NCI-H226 (cell line): ENCODE measurements at regions not wholly inside any gene's neighbourhood (a gene's known extent, or its start where the extent isn't known, plus 50 kb on each side); places are given as distances from the start of the nearest gene placed in this dataset.
"Not testable (repeated sequence)": the region's sequence is repeated elsewhere in the genome, so short reads cannot be mapped to it uniquely, and the experiment has no call there.

Experiments
- DNase-seq: peaks from one replicate; pipeline ENCODE4 v3.0.0-alpha.2; 2015

DNA sequence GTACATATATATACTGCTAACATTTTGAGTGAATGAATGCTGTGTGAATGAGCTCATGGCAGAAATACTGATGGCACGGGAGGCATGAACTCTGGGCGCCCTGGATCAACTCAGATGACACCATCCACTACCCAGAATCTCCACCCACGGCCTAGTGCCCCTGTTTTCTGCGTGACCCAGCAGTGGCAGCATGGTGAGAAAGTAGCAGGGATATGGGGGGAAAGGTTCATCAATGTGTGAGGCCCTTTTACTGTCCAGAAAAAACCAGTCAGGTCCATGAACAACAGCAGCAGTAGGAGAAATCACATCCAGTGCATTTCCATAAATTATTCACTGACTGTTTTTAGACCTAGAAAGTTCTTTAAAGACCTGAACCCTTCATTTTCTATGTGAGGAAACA lies 391.0 kb upstream of the NRP1 start:
- no peak for DNase-seq

DNA sequence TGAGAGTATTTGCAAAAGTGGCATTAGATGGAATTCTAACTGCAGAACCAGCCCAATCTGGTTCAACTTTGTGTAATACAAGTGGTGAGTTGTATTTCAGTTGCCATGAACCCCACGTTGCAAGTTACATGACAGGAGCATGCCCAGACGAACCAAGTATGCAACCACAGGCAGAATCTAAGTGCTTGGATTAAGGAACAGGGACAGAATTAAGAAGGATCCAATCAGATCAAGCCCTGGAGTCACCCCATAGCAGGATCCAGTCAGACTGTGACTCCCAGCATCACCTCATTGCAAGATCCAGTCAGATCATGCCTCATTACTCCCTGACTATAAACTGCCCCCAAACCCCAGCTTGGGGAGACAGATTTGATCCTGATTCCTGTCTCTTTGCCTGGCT lies 388.7 kb upstream of the NRP1 start:
- DNase-seq: no peak

DNA sequence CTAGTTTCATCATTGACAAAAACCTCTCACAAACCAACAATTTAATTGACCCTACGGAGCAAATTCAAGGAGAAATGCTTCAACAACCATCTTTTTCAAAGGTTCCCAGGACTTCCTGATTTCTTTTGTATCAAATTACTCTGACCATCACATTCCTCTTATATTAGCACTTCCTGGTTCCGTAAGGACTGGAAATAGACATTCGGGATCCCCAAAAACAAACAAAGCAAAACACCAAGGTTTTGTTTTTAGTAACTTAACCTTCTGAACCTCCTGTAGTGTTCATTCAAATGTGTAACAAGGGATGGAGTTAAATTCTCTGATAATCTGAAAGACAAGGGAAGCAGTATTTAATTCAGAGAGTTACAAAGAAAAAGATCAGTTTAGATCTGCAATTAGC lies 387.6 kb upstream of the NRP1 start:
- DNase-seq: no peak

DNA sequence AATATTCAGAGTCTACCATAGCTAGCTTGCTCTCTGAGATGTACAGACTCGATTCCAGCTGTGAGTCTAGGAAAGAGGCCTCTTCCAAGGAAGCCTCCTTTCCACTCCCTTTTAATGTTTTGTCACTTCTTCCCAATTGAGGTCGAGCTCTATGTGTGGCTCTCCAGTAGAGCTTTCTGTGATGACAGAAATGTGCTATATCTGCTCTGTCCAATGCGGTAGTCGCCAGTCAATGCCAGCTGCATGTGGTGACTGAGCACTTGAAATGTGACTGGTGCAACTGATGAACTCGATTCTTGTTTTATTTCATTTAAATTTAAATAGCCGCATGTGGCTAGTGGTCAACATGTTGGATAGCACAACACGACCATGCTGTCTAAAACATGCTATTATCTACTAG lies 387.0 kb upstream of the NRP1 start:
- no peak for DNase-seq

DNA sequence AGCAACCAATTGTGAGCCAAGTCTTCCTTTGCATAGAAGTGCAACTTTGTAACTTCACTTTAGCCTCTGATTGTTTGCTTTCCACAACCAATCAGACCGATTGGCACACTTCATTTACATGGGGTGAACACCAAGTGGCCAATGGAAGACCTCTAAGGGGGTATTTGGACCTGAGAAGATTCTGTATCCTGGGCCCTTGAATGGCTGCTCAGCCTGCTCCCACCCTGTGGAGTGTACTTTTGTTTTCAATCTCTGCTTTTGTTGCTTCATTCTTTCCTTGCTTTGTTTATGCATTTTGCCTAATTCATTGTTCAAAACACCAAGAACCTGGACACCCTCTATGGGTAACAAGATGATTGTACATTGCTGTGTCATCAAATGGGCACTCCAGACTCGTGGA lies 385.7 kb upstream of the NRP1 start:
- DNase-seq: no peak

DNA sequence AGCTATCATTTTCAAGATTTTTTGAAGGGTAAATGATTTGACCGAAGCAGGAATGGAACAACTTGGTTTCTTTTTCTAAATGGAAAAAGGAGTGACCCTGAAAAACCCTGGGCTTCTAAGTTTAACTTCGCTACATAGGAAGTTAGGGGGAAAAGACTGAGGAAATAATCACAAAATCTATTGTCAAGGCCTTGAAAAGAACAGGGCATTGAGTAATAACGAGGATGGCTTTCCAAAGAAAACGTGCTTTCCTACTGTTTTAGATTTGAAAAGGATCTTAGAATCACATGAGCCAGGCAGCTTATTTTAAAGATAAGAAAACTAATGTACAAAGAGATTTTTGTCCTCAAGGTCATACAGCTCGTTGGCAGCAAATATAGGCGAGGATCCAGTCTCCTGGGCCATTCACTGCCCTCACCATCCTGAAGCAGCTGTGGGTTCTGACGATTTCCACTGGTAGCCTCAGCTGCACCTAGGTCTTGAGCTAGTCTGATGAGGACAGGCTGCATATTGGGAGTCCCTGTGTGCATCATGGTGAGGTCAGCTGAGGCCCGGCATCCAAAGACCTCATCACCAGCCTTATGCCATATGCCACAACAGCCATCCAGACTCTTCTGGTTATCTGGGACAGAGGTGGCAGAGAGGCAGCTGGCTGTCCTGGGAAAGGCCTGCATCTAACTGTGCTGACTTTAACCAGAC lies 384.7 kb upstream of the NRP1 start:
- no peak for DNase-seq

DNA sequence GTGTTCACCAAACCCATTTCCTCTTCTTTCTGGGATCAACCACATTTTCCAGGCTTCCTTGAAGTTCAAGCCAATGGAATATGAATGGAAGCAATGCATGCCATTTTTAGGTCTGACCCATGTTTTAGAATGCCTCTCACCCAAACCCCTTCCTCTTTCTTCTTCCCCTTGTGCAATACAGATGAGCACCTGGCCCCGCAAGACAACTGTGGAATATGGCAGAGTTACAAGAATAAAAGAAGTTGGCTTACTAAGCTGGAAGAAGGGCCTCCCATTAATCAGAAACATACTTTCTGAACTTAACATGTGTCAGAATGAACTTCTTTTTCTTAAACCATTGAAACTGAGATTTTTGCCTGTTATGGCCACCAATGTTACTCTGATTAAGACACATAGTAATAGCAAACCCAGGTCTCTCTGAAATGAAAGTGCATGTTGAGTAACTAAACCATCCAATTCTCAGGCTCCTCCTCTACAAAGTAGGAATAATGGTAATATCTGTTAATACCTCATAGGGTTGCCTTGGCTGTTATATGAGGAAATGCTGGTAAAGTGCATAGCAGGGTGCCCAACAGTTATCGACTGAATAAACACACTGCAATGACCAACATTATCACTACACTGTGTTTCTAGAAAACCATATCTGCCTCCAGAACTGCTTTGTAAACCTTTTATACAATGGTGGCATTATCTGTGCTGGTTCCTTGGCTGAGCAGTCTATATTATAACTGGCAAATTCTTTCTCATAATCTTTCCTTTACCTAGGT lies 382.2 kb upstream of the NRP1 start:
- DNase-seq: no peak

DNA sequence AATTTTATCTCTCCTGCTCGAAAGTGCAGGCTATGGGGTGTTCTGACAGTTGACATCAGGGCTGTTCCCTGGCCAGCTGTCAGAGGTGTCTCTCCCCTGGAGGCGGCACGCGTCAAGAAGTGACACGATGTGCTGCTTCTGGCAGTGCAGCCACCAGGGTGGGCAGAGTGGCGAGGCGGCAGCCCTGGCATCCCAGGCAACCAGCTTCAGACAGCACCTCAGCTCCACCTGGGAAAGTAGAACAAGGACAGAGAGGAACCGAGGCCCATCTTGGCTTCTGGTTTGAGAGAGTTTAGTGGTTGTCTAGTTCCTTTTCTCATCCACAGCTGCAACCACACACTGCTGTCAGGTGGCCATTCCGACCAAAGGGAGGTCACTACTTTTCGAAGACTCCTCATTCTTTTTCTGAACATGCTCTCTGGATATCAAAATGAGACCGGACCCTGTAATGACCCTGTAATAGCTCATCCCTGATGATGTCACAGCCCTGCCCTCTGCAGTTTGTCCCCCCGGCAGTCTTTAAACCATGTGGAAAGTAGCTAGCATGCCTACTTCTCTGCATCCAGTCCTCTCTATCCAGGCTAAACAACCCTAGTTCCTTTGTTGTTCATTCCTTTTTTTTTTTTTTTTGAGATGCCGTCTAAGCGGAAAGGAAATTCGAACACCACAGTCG lies 381.0 kb upstream of the NRP1 start:
- DNase-seq: no peak

DNA sequence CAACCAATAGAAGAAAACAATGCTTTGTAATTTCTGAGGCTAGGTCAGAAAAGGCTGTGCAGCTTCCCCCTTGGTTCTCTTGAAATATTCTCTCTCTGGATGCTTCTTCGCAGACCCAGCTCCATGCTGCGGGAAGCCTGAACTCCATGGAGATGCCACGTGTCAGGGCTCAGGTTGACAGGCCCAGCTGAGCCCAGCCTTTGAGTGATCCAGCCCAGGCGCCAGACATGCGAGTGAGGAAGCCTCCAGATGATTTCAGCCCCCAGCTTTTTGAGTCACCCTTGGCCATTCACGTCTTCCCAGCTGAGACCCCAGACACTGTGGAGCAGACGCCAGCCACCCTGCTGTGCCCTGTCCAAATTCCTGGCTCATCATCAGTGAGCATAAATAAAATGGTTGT lies 378.4 kb upstream of the NRP1 start:
- no peak for DNase-seq

DNA sequence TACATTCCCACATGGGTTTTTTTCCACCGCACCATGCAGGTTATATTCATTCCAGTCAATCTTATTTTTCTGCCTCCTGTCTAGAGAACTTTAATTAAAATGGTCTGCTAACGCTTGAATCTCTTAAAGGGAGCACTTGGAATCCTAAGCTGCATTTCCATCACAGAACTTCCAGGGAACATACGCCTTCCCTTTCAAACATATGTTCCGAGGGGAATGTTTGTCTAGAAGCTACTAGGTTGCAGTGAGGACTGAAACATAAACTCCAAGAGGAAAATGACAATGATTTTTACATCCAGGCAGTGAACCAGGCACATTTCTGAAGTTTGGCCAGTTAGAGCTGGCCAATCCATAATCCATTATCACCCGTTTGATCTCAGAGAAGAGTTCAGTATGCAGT lies 375.5 kb upstream of the NRP1 start:
- DNase-seq: no peak

DNA sequence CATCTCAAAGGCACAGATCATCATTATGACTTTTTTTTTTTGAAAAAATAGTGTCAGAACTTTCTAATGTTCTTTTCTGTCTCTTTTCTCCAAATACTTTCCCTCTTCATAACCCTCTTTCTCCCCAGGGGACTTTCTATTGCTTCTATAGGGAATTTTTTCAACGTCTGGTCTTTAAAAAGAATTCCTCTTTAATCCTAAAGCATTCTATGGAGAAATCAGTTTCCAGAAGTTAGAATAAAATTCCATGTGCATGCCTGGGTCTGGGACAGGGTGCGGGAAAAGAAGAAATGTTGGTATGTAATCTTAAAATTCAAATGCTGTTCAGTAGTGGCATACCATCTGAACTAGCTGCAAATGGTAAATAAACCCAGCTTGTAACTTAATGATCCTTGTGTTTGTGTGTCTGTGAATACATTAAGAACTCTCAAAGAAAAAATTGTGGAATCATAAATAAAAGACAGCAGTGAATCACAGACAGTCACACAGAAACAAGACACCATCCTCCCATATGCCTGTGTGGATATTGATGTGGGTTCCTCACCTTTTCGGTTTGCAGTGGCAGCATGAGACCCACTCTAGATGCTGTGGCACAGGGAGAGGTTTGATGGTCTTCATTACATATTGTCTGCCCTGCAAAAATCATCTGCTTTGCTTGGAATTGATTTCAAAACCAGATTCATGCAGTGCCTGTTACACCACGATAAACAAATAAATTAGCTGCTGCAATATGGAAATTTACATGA lies 374.7 kb upstream of the NRP1 start:
- DNase-seq: no peak

DNA sequence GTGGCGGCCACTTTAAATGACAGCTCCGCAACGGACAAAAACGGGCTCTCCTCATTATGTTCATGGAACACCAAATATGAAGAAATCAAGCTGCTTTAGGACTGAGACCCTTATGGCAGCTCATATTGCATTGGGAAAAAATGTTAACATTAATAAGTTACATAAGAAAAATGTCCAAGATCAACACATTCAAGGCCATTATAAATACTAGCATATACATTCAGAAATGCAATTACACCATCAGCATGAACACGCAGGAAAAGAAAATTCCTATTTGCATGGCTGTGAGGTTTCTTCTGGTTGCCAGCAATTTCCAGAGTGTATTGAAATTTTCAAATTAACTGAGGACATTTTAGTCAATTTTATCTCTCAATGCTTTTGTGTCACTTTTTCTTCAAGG lies 374.1 kb upstream of the NRP1 start:
- no peak for DNase-seq

DNA sequence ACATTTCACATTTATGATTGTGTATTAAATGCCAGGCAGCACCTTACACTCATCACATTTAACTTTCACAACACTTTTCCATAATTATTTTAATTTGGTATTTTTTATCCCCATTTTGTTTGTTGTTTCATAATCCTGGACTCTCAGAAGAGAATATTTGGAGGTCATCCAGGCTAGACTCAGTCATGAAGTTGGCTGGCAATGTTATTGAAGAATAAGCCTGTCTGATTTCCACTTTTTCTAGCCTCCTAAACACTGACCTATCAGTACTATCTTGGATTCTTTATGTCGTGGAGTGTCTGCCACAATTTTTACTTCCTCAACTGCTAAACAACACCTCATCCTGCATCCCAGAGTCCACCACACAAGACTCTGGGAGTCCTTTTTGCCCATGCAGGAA lies 372.3 kb upstream of the NRP1 start:
- peak; percentile 2 for DNase-seq

DNA sequence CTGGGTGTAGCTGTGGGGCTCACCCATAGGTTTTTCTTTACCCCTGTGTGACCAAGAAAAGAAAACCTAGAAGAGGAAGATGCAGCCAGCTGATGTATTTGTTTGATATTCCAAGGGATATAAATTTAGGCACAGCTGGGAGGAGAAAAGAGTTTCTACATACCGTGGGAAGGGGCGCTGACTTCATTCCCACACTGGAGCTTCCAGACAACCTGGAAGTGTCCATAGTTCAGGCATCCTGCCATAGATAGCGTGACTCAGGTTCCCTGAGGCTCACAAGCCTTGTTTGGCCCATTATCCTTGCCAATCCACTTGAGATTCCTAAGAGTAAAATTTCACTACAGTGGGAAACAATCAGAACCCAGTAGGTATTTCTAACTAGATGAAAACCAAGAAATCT lies 371.7 kb upstream of the NRP1 start:
- DNase-seq: peak; percentile 45

DNA sequence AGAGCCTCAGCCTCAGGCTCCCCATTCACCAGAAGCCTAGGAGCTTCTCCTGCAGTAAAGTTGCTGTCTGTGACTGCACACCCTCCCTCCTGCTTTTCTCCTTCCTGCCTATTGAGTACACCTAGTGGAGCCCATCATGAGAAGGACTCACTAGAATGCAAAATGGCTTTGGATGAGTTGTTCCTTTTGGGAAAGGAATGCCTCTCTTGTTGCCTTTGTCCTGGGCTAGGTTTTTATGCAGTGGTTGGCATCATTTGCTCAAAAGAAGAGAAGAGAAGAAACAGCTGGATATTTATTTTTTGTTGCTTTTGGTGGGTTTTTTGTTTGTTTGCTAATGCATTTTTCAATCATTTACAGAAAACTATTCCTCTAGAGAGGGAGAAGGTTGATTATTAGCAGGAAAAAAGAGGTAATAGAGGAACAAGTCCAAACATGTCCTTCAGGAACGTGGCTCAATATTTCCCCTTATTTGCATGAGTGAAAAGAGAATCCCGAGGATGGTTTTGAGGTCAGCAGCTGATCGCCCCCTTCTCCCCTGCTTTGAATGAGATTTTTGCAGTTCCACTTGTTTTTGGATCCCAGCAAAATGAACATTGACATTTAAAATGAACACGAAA lies 369.9 kb upstream of the NRP1 start:
- no peak for DNase-seq

DNA sequence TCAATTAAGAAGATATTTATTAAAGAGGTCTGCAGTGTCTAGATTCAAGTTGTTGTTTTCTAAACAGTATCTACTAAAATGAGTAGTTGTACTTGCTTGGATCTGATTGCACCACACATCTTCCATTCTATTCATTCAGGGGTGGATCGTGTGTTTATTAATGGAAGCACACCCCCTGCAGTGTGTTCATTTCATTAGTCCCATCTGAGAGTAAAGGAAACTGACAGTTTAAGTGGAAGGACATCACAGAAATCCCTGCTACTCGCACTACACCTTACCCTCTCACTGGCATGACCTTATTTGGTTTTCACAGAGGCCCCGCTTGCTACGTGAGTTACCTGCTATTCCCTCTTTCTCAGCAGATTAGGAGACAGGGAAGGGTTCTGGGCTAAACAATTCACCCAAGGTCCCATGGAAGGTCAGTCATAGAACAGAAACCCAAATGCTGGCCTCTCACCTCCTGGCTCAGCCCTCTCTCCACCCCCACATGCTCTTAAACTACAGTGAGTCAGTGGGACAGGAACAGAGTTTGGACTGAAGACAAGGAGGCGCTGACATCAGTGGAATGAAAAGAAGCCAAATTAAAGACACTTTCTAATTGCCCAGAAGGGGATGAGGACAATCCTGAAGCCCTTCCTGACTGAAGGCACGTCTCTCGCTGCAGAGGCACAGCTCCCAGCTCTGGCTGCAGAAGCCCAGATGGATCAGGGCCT lies 369.2 kb upstream of the NRP1 start:
- peak; percentile 1 for DNase-seq

DNA sequence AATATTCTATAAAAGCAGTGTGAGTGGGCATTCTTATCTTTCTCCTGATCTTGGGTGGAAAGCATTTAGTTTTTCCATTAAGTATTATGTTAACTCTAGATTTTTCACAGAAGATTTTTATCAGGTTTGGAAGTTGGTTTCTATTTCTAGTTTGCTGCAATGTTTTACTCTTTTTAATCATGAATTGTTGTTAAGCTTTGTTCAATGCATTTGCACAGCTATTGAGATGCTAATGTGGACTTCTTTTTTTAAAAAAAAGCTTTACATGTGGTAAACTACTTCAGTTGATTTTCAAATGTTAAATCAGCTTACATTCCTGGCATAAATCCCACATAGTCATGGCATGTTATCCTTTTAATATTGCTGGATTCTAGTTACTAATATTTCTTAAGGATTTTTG lies 363.6 kb upstream of the NRP1 start:
- DNase-seq: no peak

DNA sequence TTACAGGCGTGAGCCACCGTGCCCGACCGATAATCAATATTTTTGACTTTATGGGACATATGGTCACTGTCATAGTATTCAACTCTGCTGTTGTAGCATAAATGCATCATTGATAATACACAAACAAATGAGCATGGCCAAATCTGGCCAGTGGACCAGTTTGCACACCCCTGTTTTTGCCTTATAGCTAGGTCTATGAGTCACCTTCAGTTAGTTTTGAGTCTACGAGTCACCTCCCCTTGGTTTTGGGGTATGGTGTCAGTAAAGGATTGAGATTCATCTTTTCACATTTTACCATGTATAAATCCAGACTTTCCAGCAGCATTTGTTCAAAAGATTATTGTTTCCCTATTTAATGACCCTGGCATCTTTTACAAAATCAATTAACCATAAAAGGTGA lies 362.5 kb upstream of the NRP1 start:
- no peak for DNase-seq

DNA sequence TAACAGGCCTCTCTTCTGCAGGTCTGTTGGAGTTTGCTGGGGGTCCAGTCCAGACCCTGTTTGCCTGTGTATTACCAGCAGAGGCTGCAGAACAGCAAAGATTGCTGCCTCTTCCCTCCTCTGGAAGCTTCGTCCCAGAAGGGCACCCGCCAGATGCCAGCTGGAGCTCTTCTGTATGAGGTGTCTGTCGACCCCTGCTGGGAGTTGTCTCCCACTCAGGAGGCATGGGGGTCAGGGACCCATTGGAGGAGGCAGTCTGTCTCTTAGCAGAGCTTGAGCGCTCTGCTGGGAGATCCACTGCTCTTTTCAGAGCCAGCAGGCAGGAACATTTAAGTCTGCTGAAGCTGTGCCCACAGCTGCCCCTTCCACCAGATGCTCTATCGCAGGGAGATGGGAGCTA lies 361.1 kb upstream of the NRP1 start:
- no peak for DNase-seq

DNA sequence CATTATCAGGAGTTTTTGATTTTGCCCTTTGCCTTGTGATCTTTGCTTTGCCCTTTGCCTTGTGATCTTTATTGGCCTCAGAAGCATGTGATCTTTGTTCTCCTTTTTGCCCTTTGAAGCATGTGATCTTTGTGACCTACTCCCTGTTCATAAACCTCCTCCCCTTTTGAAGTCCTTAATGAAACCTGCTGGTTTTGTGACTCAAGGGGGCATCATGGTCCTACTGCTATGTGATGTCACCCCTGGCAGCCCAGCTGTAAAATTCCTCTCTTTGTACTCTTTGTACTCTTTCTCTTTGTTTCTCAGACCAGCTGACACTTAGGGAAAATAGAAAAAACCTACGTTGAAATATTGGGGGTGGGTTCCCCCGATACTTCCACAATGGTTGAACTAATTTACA lies 356.1 kb upstream of the NRP1 start:
- DNase-seq: not testable (repeated sequence)

DNA sequence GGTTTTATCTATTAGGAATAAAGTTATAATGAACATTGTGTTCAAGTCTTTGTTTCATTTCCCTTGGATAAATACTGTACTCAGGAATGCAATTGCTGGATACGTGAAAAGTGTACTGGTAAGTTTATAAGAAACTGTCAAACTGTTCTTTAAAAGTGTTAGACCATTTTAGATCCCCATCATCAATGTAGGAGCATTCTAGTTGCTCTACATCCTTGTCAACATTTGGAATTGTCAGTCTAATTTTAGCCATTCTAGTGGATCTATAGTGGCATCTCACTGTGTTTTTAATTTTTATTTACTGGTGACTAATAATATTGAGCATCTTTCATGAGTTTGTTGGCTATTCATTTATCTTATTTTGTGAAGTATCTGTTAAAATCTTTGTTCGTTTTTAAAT lies 354.0 kb upstream of the NRP1 start:
- DNase-seq: no peak

DNA sequence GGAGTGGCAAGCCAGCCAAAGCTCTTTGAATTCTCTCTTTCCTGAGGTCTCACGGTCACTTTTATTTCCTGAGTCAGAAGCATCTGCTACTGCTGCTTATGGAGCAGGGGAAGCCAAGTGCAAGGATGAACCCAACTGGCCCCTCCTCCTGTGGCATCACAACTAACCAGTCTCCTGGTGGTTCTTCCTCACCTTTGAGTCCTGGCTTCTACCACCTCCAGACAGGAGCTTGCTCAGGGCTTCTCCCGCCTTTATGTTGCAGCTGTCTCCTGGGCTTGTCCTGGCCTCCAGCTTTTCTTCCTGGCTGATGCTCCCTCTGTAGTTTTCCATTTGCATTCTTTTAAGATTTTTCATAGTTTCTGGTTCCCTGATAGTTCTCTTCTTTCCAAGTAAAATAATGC lies 349.7 kb upstream of the NRP1 start:
- no peak for DNase-seq
